OCI-LY1 (cell line): ENCODE measurements at regions not wholly inside any gene's neighbourhood (a gene's known extent, or its start where the extent isn't known, plus 50 kb on each side); places are given as distances from the start of the nearest gene placed in this dataset.

Experiments
- H2AFZ ChIP-seq: fragments of 200-600 bp; sonication (generic), shearing (Covaris generic); 2 replicates; pipeline ENCODE4 v1.6.0; 2014; ENCODE audit warnings: antibody characterized with exemption, mild to moderate bottlenecking, low read length
- H3F3A ChIP-seq: fragments of 200-600 bp; sonication (generic), shearing (Covaris generic); 2 replicates; pipeline ENCODE4 v1.6.0; 2014; ENCODE audit warnings: mild to moderate bottlenecking, antibody characterized with exemption, low read length, moderate library complexity; ENCODE audit not compliant: insufficient read depth
- H3K27ac ChIP-seq: fragments of 200-600 bp; sonication (generic); 2 replicates; pipeline ENCODE4 v1.5.1; 2014; ENCODE audit warnings: low read length, mixed run types, mild to moderate bottlenecking, low read depth; ENCODE audit not compliant: poor library complexity, severe bottlenecking
- H3K27me3 ChIP-seq: fragments of 200-600 bp; sonication (generic); 2 replicates; pipeline ENCODE4 v1.6.0; 2014; ENCODE audit warnings: antibody characterized with exemption, mild to moderate bottlenecking, low read length, moderate library complexity; ENCODE audit not compliant: insufficient read depth
- H3K36me3 ChIP-seq: fragments of 200-600 bp; sonication (generic); 2 replicates; pipeline ENCODE4 v1.6.1; 2014; ENCODE audit warnings: mild to moderate bottlenecking, antibody characterized with exemption, low read length, moderate library complexity, mixed read lengths; ENCODE audit not compliant: insufficient read depth
- H3K4me1 ChIP-seq: fragments of 200-600 bp; sonication (generic); 2 replicates; pipeline ENCODE4 v1.5.1; 2014; ENCODE audit warnings: mild to moderate bottlenecking, low read length, moderate library complexity; ENCODE audit not compliant: insufficient read depth, severe bottlenecking
- H3K4me2 ChIP-seq: fragments of 200-600 bp; sonication (generic), shearing (Covaris generic); 2 replicates; pipeline ENCODE4 v1.6.1; 2014; ENCODE audit warnings: low read length
- H3K4me3 ChIP-seq: fragments of 200-600 bp; sonication (generic); 2 replicates; pipeline ENCODE4 v1.5.1; 2014; ENCODE audit warnings: low read length, low read depth, mild to moderate bottlenecking, mixed read lengths; ENCODE audit not compliant: poor library complexity, severe bottlenecking
- H3K79me2 ChIP-seq: fragments of 200-600 bp; shearing (Covaris generic); 2 replicates; pipeline ENCODE4 v1.6.1; 2016; ENCODE audit warnings: mixed run types, low read length, mixed read lengths; ENCODE audit not compliant: insufficient read depth
- H3K9ac ChIP-seq: fragments of 200-600 bp; sonication (generic), shearing (Covaris generic); 2 replicates; pipeline ENCODE4 v1.6.1; 2014; ENCODE audit warnings: mild to moderate bottlenecking, low read length, mixed read lengths
- H3K9me2 ChIP-seq: fragments of 200-600 bp; sonication (generic), shearing (Covaris generic); 2 replicates; pipeline ENCODE4 v1.6.1; 2014; ENCODE audit warnings: low read depth, mild to moderate bottlenecking, low read length, mixed read lengths
- H3K9me3 ChIP-seq: fragments of 200-600 bp; shearing (Covaris generic); 2 replicates; pipeline ENCODE4 v1.6.1; 2014; ENCODE audit warnings: low read length, mixed read lengths
- H4K20me1 ChIP-seq: fragments of 200-600 bp; sonication (generic), shearing (Covaris generic); 2 replicates; pipeline ENCODE4 v1.6.0; 2016; ENCODE audit warnings: mild to moderate bottlenecking, low read length; ENCODE audit not compliant: insufficient read depth
- CTCF ChIP-seq: fragments of 200-600 bp; sonication (generic), shearing (Covaris generic); IDR thresholded peaks from 2 replicates; pipeline ENCODE4 v1.5.1; 2017; ENCODE audit warnings: mild to moderate bottlenecking, antibody characterized with exemption, low read length, moderate library complexity, mixed read lengths
- EZH2 ChIP-seq: fragments of 200-600 bp; sonication (generic), shearing (Covaris generic); IDR thresholded peaks from 2 replicates; pipeline ENCODE4 v1.8.0; 2017; ENCODE audit warnings: borderline replicate concordance, mixed run types, mild to moderate bottlenecking, antibody characterized with exemption, low read length, moderate library complexity, mixed read lengths

GRCh38 chr16:87241137-87241771 lies 75.9 kb downstream of the C16orf95 start:
- Histone ChIP-seq H3K79me2 (no peaks in the 10 kb centered on the region), H3K9ac (no peak overlapping the region), H2AFZ (no peak overlapping the region), H3K9me2 (no peaks in the 10 kb centered on the region), H3K9me3 (no peaks in the 10 kb centered on the region), H3F3A (no peaks in the 10 kb centered on the region), H3K27me3 (no peaks in the 10 kb centered on the region; the same call in 1 of the 2 replicates), H3K36me3 (no peaks in the 10 kb centered on the region), H4K20me1 (no peaks in the 10 kb centered on the region), H3K27ac (no peak overlapping the region), H3K4me1 (no peaks in the 10 kb centered on the region), H3K4me2 (no peak overlapping the region), H3K4me3 (no peak overlapping the region)
- TF ChIP-seq CTCF (no peak), EZH2 (no peak)

GRCh38 chr16:87243478-87243877 lies 73.7 kb downstream of the C16orf95 start:
- Histone ChIP-seq H3K9me3 (no peaks in the 10 kb centered on the region), H3K27me3 (no peaks in the 10 kb centered on the region), H2AFZ (no peak overlapping the region), H4K20me1 (no peaks in the 10 kb centered on the region), H3F3A (no peaks in the 10 kb centered on the region), H3K9ac (no peak overlapping the region), H3K36me3 (no peaks in the 10 kb centered on the region), H3K4me3 (no peak overlapping the region), H3K4me1 (no peaks in the 10 kb centered on the region), H3K79me2 (no peaks in the 10 kb centered on the region), H3K4me2 (no peak overlapping the region), H3K9me2 (no peaks in the 10 kb centered on the region), H3K27ac (no peak overlapping the region)
- TF ChIP-seq EZH2 (no peak), CTCF (no peak)

GRCh38 chr16:87244636-87245197 lies 72.5 kb downstream of the C16orf95 start:
- H3K4me2 ChIP-seq = no peak overlapping the region
- H3K9me3 ChIP-seq = no peaks in the 10 kb centered on the region
- no peaks in the 10 kb centered on the region for H3K36me3 ChIP-seq
- no peaks in the 10 kb centered on the region for H3K79me2 ChIP-seq
- H3K4me3 ChIP-seq = no peak overlapping the region
- H4K20me1 ChIP-seq = no peaks in the 10 kb centered on the region
- no peak overlapping the region for H2AFZ ChIP-seq
- no peaks in the 10 kb centered on the region for H3K4me1 ChIP-seq
- no peak for TF ChIP-seq CTCF
- no peak for TF ChIP-seq EZH2
- H3K27me3 ChIP-seq = no peaks in the 10 kb centered on the region
- H3K27ac ChIP-seq = no peak overlapping the region
- H3K9me2 ChIP-seq = no peaks in the 10 kb centered on the region
- H3F3A ChIP-seq = no peaks in the 10 kb centered on the region
- H3K9ac ChIP-seq = no peak overlapping the region
